ES-I3 (cell line): ENCODE measurements at regions not wholly inside any gene's neighbourhood (a gene's known extent, or its start where the extent isn't known, plus 50 kb on each side); places are given as distances from the start of the nearest gene placed in this dataset.
"Not testable (repeated sequence)": the region's sequence is repeated elsewhere in the genome, so short reads cannot be mapped to it uniquely, and the experiment has no call there.

Experiments
- H3K36me3 ChIP-seq: 2 replicates; pipeline ENCODE4 v1.6.1; 2013; ENCODE audit warnings: mild to moderate bottlenecking, low read length, control low read depth, moderate library complexity; ENCODE audit not compliant: insufficient read depth
- H3K4me1 ChIP-seq: 2 replicates; pipeline ENCODE4 v1.6.1; 2013; ENCODE audit warnings: mild to moderate bottlenecking, control low read depth, low read length; ENCODE audit not compliant: insufficient read depth
- H3K9ac ChIP-seq: 2 replicates; pipeline ENCODE4 v1.6.1; 2013; ENCODE audit warnings: low read depth, mild to moderate bottlenecking, low read length, moderate library complexity
- H3K9me3 ChIP-seq: 2 replicates; pipeline ENCODE4 v1.6.1; 2013; ENCODE audit warnings: mild to moderate bottlenecking, low read length, moderate library complexity; ENCODE audit not compliant: control insufficient read depth, insufficient read depth

- no peaks in the 10 kb centered on the region for H3K4me1 ChIP-seq
- H3K9ac ChIP-seq: no peak overlapping the region
- no peaks in the 10 kb centered on the region for H3K9me3 ChIP-seq
- no peaks in the 10 kb centered on the region for H3K36me3 ChIP-seq
These were observed 284.2 kb upstream of the ATP11B start for GRCh38 chr3:182508919-182509711.

- no peaks in the 10 kb centered on the region for H3K9me3 ChIP-seq
- H3K4me1 ChIP-seq: no peaks in the 10 kb centered on the region
- no peaks in the 10 kb centered on the region for H3K36me3 ChIP-seq
- H3K9ac ChIP-seq: no peak overlapping the region
These were observed 283.4 kb upstream of the ATP11B start for GRCh38 chr3:182509844-182510460.

GRCh38 chr3:182514236-182514964 is 278.9 kb upstream of the ATP11B start:
- H3K9ac ChIP-seq: no peak overlapping the region
- no peaks in the 10 kb centered on the region for H3K36me3 ChIP-seq
- no peaks in the 10 kb centered on the region for H3K9me3 ChIP-seq
- no peaks in the 10 kb centered on the region for H3K4me1 ChIP-seq

GRCh38 chr3:182516597-182517336 is 276.5 kb upstream of the ATP11B start:
- no peaks in the 10 kb centered on the region for H3K36me3 ChIP-seq
- H3K9me3 ChIP-seq: no peaks in the 10 kb centered on the region

GRCh38 chr3:182519569-182519968 is 273.7 kb upstream of the ATP11B start:
- no peak overlapping the region for H3K9ac ChIP-seq
- H3K4me1 ChIP-seq: no peaks in the 10 kb centered on the region
- H3K36me3 ChIP-seq: no peaks in the 10 kb centered on the region
- no peaks in the 10 kb centered on the region for H3K9me3 ChIP-seq

More at GRCh38 chr3:182516597-182517336, 276.5 kb upstream of the ATP11B start:
- no peak overlapping the region for H3K9ac ChIP-seq
- no peaks in the 10 kb centered on the region for H3K4me1 ChIP-seq

- Histone ChIP-seq H3K36me3 (no peaks in the 10 kb centered on the region), H3K4me1 (no peaks in the 10 kb centered on the region), H3K9me3 (no peaks in the 10 kb centered on the region), H3K9ac (no peak overlapping the region)
These were observed 272.0 kb upstream of the ATP11B start for GRCh38 chr3:182521339-182521738.

GRCh38 chr3:182523424-182523823 is 269.9 kb upstream of the ATP11B start:
- H3K9me3 ChIP-seq, H3K36me3 ChIP-seq, H3K4me1 ChIP-seq, H3K9ac ChIP-seq: not testable (repeated sequence)

GRCh38 chr3:182523836-182524235 is 269.5 kb upstream of the ATP11B start:
- H3K36me3 ChIP-seq: no peaks in the 10 kb centered on the region
- H3K9ac ChIP-seq: no peak overlapping the region
- no peaks in the 10 kb centered on the region for H3K9me3 ChIP-seq
- no peaks in the 10 kb centered on the region for H3K4me1 ChIP-seq

- no peaks in the 10 kb centered on the region for H3K4me1 ChIP-seq
- H3K9me3 ChIP-seq: no peaks in the 10 kb centered on the region
- H3K36me3 ChIP-seq: no peaks in the 10 kb centered on the region
- no peak overlapping the region for H3K9ac ChIP-seq
These were observed 268.4 kb upstream of the ATP11B start for GRCh38 chr3:182524711-182525401.

- no peaks in the 10 kb centered on the region for H3K9me3 ChIP-seq
- H3K36me3 ChIP-seq: no peaks in the 10 kb centered on the region
- H3K9ac ChIP-seq: no peak overlapping the region
- no peaks in the 10 kb centered on the region for H3K4me1 ChIP-seq
These were observed 267.4 kb upstream of the ATP11B start for GRCh38 chr3:182525766-182526374.

- no peaks in the 10 kb centered on the region for H3K9me3 ChIP-seq
- no peaks in the 10 kb centered on the region for H3K36me3 ChIP-seq
- H3K9ac ChIP-seq: no peak overlapping the region
- H3K4me1 ChIP-seq: no peaks in the 10 kb centered on the region
These were observed 265.6 kb upstream of the ATP11B start for GRCh38 chr3:182527745-182528144.

GRCh38 chr3:182530316-182530715 is 263.0 kb upstream of the ATP11B start:
- Histone ChIP-seq H3K4me1 (no peaks in the 10 kb centered on the region), H3K9me3 (no peaks in the 10 kb centered on the region), H3K36me3 (no peaks in the 10 kb centered on the region), H3K9ac (no peak overlapping the region)

- Histone ChIP-seq H3K36me3 (no peaks in the 10 kb centered on the region), H3K9me3 (no peaks in the 10 kb centered on the region), H3K4me1 (no peaks in the 10 kb centered on the region), H3K9ac (no peak overlapping the region)
These were observed 259.9 kb upstream of the ATP11B start for GRCh38 chr3:182533394-182533793.
